CD8-positive, alpha-beta memory T cell (primary cell): ENCODE measurements at regions not wholly inside any gene's neighbourhood (a gene's known extent, or its start where the extent isn't known, plus 50 kb on each side); places are given as distances from the start of the nearest gene placed in this dataset.

ENCODE experiments used
- CTCF ChIA-PET: fragments of 350-600 bp; sonication (Branson Sonifier 250); formaldehyde crosslinking; loops from one replicate; lab custom pipeline; 2021; ENCODE audit warnings: antibody characterized with exemption; lab: Charles Lee
- POLR2A ChIA-PET: fragments of 350-600 bp; sonication (Branson Sonifier 250); formaldehyde crosslinking; loops from one replicate; lab custom pipeline; 2021; ENCODE audit warnings: antibody characterized with exemption; lab: Charles Lee
- DNase-seq, 5 donors: peaks; one replicate each; pipeline versions ENCODE4 v3.0.0 to v3.0.0-alpha.2; 2020 to 2022; ENCODE audit warnings: mixed read lengths in 1 of 5
- H3K27ac ChIP-seq: one replicate; pipeline ENCODE4 v1.7.0; 2013; ENCODE audit warnings: low read depth, mild to moderate bottlenecking, low read length, moderate library complexity
- H3K27me3 ChIP-seq: 2 replicates; pipeline ENCODE4 v1.7.0; 2013; ENCODE audit warnings: low read length, mild to moderate bottlenecking; ENCODE audit not compliant: insufficient read depth, poor library complexity, severe bottlenecking
- H3K36me3 ChIP-seq: 2 replicates; pipeline ENCODE4 v1.7.0; 2013; ENCODE audit warnings: mild to moderate bottlenecking, low read length, moderate library complexity; ENCODE audit not compliant: insufficient read depth
- H3K4me1 ChIP-seq: 2 replicates; pipeline ENCODE4 v1.7.0; 2013; ENCODE audit warnings: mild to moderate bottlenecking, low read length, moderate library complexity; ENCODE audit not compliant: insufficient read depth
- H3K4me3 ChIP-seq: 2 replicates; pipeline ENCODE4 v1.7.0; 2013; ENCODE audit warnings: mild to moderate bottlenecking, low read length
- H3K9me3 ChIP-seq: 2 replicates; pipeline ENCODE4 v1.7.0; 2013; ENCODE audit warnings: mild to moderate bottlenecking, low read length
- H3K27ac Mint-ChIP-seq, 8 donors: one replicate each; pipeline ENCODE4 v1.8.0; 2020 to 2021; ENCODE audit warnings: mixed read lengths in 8 of 8, mild to moderate bottlenecking in 6 of 8, inconsistent platforms in 3 of 8, moderate library complexity in 3 of 8
- H3K27me3 Mint-ChIP-seq, 2 donors: one replicate each; pipeline ENCODE4 v1.8.0; 2020 to 2021; ENCODE audit warnings: mixed read lengths in 2 of 2, mild to moderate bottlenecking in 1 of 2, moderate library complexity in 1 of 2
- H3K36me3 Mint-ChIP-seq, 3 donors: one replicate each; pipeline ENCODE4 v1.8.0; 2020 to 2021; ENCODE audit warnings: mixed read lengths in 3 of 3, inconsistent platforms in 1 of 3, mild to moderate bottlenecking in 1 of 3
- H3K4me1 Mint-ChIP-seq, 3 donors: one replicate each; pipeline ENCODE4 v1.8.0; 2020 to 2021; ENCODE audit warnings: mixed read lengths in 3 of 3, inconsistent platforms in 1 of 3, mild to moderate bottlenecking in 1 of 3
- H3K4me3 Mint-ChIP-seq, 7 donors: one replicate each; pipeline ENCODE4 v1.8.0; 2020 to 2021; ENCODE audit warnings: mixed read lengths in 7 of 7, mild to moderate bottlenecking in 6 of 7, moderate library complexity in 4 of 7, inconsistent platforms in 2 of 7
- H3K9me3 Mint-ChIP-seq, 5 donors: one replicate each; pipeline ENCODE4 v1.8.0; 2020 to 2022; ENCODE audit warnings: mixed read lengths in 5 of 5, mild to moderate bottlenecking in 3 of 5, moderate library complexity in 2 of 5, inconsistent platforms in 1 of 5

DNA sequence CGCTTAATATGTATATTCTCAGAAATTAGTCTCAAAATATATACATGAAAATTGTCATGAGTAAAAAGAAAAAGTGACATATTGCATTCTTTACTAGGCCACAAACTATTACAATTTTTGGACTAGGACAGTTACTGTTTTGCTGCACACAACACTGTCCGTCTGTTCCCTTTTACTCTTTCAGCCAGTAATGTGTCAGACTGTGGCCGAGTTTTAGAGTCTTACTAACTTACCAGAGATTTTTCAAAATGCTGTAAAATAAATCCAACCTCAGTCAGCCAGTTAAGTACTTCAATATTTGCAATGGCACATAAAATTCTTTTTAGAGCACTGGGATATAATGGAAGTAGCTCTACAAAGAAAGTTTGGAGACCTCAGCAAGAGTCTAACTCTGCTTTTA, 380.3 kb upstream of the IL12A start:
- H3K36me3 ChIP-seq, result no peaks in the 10 kb centered on the region
- H3K9me3 Mint-ChIP-seq, result peaks cover 0 to 4% (median 0%) of the 10 kb centered on the region in 5 donors
- no peak for DNase-seq
- H3K4me3 ChIP-seq, result no peak overlapping the region
- no peaks in the 10 kb centered on the region for H3K4me1 Mint-ChIP-seq
- H3K4me3 Mint-ChIP-seq, result no peak overlapping the region
- no peaks in the 10 kb centered on the region for H3K9me3 ChIP-seq
- H3K36me3 Mint-ChIP-seq, result no peaks in the 10 kb centered on the region
- ChIA-PET POLR2A (no interaction called here), CTCF (no interaction called here)
- H3K27ac Mint-ChIP-seq, result no peak overlapping the region
- no peak overlapping the region for H3K27ac ChIP-seq
- no peaks in the 10 kb centered on the region for H3K27me3 Mint-ChIP-seq
- no peaks in the 10 kb centered on the region for H3K4me1 ChIP-seq
- H3K27me3 ChIP-seq, result no peaks in the 10 kb centered on the region

DNA sequence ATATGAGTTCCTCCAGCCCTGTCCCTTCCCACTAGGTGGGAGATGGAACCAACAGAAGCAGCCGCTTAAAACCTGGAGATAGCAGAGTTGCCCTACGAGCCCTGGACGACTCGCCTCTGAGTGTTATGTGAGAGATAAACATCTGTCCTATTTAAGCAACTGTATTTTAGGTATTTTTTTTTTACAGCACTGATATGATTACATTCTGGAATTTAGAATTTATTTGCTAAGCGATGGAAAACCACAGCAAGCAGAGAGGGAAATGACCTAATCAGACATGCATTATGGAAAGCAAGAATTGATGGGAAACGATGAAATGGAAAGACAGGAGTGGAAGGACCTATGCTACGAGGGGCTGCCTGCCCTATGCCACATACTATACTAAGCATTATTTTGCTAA, 379.0 kb upstream of the IL12A start:
- Histone ChIP-seq H3K27me3 (no peaks in the 10 kb centered on the region), H3K9me3 (no peaks in the 10 kb centered on the region), H3K27ac (no peak overlapping the region), H3K4me1 (no peaks in the 10 kb centered on the region), H3K36me3 (no peaks in the 10 kb centered on the region), H3K4me3 (no peak overlapping the region)
- Mint-ChIP-seq H3K27me3 (no peaks in the 10 kb centered on the region), H3K27ac (no peak overlapping the region), H3K4me1 (no peaks in the 10 kb centered on the region), H3K36me3 (no peaks in the 10 kb centered on the region), H3K4me3 (no peak overlapping the region), H3K9me3 (peaks cover 0 to 3% (median 0%) of the 10 kb centered on the region in 5 donors)
- POLR2A ChIA-PET, result no interaction called here
- CTCF ChIA-PET, result no interaction called here
- DNase-seq, result no peak

DNA sequence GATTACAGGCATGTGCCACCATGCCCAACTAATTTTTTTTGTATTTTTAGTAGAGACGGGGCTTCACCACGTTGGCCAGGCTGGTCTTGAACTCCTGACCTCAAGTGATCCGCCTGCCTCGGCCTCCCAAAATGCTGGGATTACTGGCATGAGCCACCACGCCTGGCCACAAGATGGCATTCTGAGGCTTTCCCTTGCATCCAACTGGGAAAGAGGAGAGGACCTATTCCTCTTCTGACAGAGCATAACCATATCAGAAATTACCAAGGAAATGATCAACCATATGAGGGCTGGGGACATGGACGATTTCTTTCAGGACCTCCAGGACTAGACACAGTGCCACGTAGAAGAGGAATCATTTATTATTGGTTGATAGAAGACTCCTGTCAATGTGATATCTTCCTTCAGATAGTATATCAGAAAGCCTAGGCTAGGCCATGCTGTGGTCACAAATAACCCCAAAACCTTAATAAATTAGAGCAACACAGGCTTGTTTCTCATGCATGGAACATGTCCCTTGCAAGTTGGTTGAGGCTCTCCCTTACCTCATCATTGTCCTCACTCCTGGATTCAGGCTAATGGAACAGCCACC, 372.3 kb upstream of the IL12A start:
- Mint-ChIP-seq H3K4me3 (no peak overlapping the region), H3K27ac (no peak overlapping the region), H3K36me3 (no peaks in the 10 kb centered on the region), H3K4me1 (no peaks in the 10 kb centered on the region), H3K27me3 (no peaks in the 10 kb centered on the region), H3K9me3 (peaks cover 0 to 6% (median 0%) of the 10 kb centered on the region in 5 donors)
- no peaks in the 10 kb centered on the region for H3K27me3 ChIP-seq
- DNase-seq, result no peak
- H3K9me3 ChIP-seq, result no peaks in the 10 kb centered on the region
- H3K4me3 ChIP-seq, result no peak overlapping the region
- H3K27ac ChIP-seq, result no peak overlapping the region
- H3K4me1 ChIP-seq, result no peaks in the 10 kb centered on the region
- no peaks in the 10 kb centered on the region for H3K36me3 ChIP-seq
- POLR2A ChIA-PET, result no interaction called here
- CTCF ChIA-PET, result no interaction called here

DNA sequence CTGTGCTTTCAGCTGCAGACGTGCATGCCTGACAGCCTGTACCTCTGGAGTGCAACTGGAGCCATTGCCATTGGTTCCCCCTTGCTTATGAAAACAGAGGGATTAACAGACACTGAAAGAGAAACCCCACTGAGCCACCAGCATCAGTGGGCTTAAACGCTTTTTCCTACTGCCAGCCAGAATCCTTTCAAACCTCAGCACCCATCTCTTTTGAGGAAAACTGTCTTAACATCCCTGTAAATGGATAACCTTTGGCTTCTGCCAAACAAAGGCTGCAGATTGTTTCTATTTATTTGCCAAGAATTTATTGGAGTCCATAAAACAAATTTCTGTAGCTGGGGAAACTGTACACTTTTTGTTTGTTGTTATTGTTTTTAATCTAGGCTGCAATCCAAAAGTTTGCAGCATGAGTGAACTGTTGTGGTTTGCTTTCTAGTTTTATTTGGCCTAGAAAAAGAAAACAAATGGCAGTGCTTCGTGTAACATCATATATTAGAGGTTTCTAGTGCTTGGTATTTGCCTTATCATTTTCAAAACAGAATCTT, 369.2 kb upstream of the IL12A start:
- CTCF ChIA-PET, result no interaction called here
- no peak overlapping the region for H3K4me3 ChIP-seq
- no peaks in the 10 kb centered on the region for H3K36me3 Mint-ChIP-seq
- no peaks in the 10 kb centered on the region for H3K36me3 ChIP-seq
- H3K27me3 ChIP-seq, result no peaks in the 10 kb centered on the region
- H3K9me3 Mint-ChIP-seq, result peaks cover 0 to 6% (median 0%) of the 10 kb centered on the region in 5 donors
- no peak for DNase-seq
- H3K27ac Mint-ChIP-seq, result no peak overlapping the region
- POLR2A ChIA-PET, result no interaction called here
- no peaks in the 10 kb centered on the region for H3K9me3 ChIP-seq
- H3K27me3 Mint-ChIP-seq, result peaks cover 0 to 2% of the 10 kb centered on the region in 2 donors
- no peaks in the 10 kb centered on the region for H3K4me1 Mint-ChIP-seq
- H3K4me1 ChIP-seq, result no peaks in the 10 kb centered on the region
- no peak overlapping the region for H3K27ac ChIP-seq
- no peak overlapping the region for H3K4me3 Mint-ChIP-seq

DNA sequence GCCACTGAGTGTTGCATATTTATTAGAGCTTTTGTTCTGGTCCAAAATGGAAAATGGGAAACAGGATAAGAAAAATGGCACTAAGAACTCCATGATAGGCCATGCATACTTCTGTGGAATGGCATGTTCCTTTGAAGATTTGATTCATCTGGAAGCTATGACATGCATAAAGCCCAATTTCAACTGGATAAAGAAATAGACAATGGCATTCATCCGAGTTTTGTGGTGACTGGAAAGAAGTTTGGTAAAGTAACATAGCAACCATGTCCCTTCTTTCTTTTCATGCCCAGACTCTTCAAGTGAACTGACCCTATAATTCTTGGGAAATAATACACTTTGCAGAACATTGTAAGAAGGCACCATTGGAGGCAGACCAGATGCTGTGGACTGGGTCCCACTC, 368.4 kb upstream of the IL12A start:
- Mint-ChIP-seq H3K36me3 (no peaks in the 10 kb centered on the region), H3K4me3 (no peak overlapping the region), H3K4me1 (no peaks in the 10 kb centered on the region), H3K27me3 (peaks cover 0 to 2% of the 10 kb centered on the region in 2 donors), H3K9me3 (no peaks in the 10 kb centered on the region), H3K27ac (no peak overlapping the region)
- Histone ChIP-seq H3K9me3 (no peaks in the 10 kb centered on the region), H3K27me3 (no peaks in the 10 kb centered on the region), H3K27ac (no peak overlapping the region), H3K4me1 (no peaks in the 10 kb centered on the region), H3K4me3 (no peak overlapping the region), H3K36me3 (no peaks in the 10 kb centered on the region)
- ChIA-PET POLR2A (no interaction called here), CTCF (no interaction called here)
- no peak for DNase-seq

DNA sequence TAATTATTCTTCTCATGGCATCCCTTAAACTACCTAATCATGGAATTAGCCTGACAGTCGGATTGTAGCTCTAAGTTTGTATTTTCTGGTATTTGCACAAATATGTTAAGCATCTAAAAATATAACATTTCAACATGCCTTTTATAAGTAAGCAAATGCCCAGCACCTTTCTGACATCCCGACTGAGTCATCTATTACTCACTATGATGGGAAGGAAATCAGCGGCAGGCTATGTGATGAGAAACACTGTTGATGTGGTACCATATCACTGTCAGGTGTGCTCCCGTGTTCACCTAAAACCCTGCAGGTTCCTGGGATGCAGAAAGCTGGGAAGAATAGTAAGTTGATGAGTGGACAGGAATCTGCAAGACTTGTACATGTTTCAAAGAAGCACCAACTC, 367.8 kb upstream of the IL12A start:
- peaks cover 0 to 2% (median 0%) of the 10 kb centered on the region in 5 donors for H3K9me3 Mint-ChIP-seq
- H3K27me3 Mint-ChIP-seq, result peaks cover 0 to 2% of the 10 kb centered on the region in 2 donors
- Histone ChIP-seq H3K36me3 (no peaks in the 10 kb centered on the region), H3K27ac (no peak overlapping the region), H3K27me3 (no peaks in the 10 kb centered on the region), H3K9me3 (no peaks in the 10 kb centered on the region), H3K4me1 (no peaks in the 10 kb centered on the region), H3K4me3 (no peak overlapping the region)
- no peak overlapping the region for H3K4me3 Mint-ChIP-seq
- H3K4me1 Mint-ChIP-seq, result no peaks in the 10 kb centered on the region
- ChIA-PET CTCF (no interaction called here), POLR2A (no interaction called here)
- H3K27ac Mint-ChIP-seq, result no peak overlapping the region
- H3K36me3 Mint-ChIP-seq, result no peaks in the 10 kb centered on the region
- DNase-seq, result no peak

DNA sequence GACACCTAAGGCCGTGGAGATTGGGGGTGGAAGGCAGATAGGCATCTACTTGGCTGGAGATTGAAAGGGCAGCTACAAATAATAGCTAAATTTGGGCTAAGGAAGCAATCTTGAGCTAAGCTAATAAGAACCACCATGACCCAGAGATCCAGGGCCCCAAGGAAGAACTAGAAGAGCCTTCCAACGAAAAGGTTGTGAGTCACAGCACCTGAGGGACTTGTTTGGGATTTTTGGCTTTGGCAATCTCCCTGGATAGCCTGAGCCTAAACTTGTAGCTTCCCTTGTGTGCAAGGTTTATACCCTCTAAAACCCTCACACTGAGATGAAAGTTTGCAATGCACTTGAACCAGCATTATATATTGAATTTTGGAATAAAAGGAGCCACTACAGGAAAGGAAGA, 364.0 kb upstream of the IL12A start:
- CTCF ChIA-PET, result no interaction called here

DNA sequence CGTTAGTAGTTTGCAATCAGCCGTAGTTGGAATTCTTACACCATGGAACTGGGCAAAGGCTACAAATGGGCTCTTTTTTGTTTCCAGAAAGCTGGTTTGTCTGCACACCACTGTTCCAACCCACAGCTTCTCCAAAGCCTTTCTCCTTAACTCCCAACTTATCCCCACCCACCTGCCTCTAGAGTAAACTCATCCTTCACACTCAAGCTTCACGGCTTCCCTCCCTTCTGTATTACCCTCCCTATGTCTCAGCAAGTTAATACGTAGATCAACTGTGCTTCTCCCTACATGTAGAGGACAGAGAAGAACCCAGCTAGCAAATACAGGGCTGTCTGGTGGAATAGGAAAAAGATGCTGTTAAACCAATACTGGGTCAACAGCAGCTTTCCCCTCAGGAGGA, 363.0 kb upstream of the IL12A start:
- Histone ChIP-seq H3K36me3 (no peaks in the 10 kb centered on the region), H3K27ac (no peak overlapping the region), H3K4me3 (no peak overlapping the region), H3K4me1 (no peaks in the 10 kb centered on the region), H3K9me3 (no peaks in the 10 kb centered on the region), H3K27me3 (no peaks in the 10 kb centered on the region)
- Mint-ChIP-seq H3K27ac (peak overlapping the region in 1 of 8 donors; percentile 39), H3K4me3 (no peak overlapping the region), H3K36me3 (no peaks in the 10 kb centered on the region), H3K4me1 (no peaks in the 10 kb centered on the region), H3K9me3 (peaks cover 0 to 7% (median 3%) of the 10 kb centered on the region in 5 donors), H3K27me3 (peaks cover 0 to 2% of the 10 kb centered on the region in 2 donors)
- no peak for DNase-seq
- POLR2A ChIA-PET, result no interaction called here
- CTCF ChIA-PET, result no interaction called here

More for the DNA sequence above, 364.0 kb upstream of the IL12A start:
- Histone ChIP-seq H3K9me3 (no peaks in the 10 kb centered on the region), H3K27ac (no peak overlapping the region), H3K27me3 (no peaks in the 10 kb centered on the region), H3K4me3 (no peak overlapping the region), H3K4me1 (no peaks in the 10 kb centered on the region), H3K36me3 (no peaks in the 10 kb centered on the region)
- Mint-ChIP-seq H3K4me1 (no peaks in the 10 kb centered on the region), H3K27ac (no peak overlapping the region), H3K36me3 (no peaks in the 10 kb centered on the region), H3K9me3 (peaks cover 0 to 2% (median 0%) of the 10 kb centered on the region in 5 donors), H3K4me3 (no peak overlapping the region), H3K27me3 (peaks cover 0 to 2% of the 10 kb centered on the region in 2 donors)
- POLR2A ChIA-PET, result no interaction called here
- no peak for DNase-seq
